ENCODE measurements at regions not wholly inside any gene's neighbourhood (a gene's known extent, or its start where the extent isn't known, plus 50 kb on each side); places are given as distances from the start of the nearest gene placed in this dataset.

DNA sequence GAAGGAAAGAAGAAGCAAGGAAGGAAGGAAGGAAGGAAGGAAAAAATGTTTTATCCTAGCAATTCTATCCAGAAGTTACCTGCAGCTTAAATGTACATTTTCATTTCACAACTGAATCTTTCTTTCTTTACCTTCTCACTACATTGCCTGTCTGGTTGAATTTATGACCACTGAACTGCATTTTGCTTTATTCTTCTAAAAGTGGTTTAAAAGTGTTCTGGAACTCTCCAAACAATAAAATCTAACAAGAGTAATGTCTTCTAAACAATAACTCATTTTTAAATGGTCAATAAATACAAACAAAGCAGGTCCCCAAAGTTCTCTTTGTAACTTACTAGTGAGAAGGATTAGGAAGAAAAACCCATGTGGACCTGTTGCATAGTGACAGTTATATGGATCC, 587.5 kb upstream of the NEGR1 start:
- TF ChIP-seq, protein P1, sequence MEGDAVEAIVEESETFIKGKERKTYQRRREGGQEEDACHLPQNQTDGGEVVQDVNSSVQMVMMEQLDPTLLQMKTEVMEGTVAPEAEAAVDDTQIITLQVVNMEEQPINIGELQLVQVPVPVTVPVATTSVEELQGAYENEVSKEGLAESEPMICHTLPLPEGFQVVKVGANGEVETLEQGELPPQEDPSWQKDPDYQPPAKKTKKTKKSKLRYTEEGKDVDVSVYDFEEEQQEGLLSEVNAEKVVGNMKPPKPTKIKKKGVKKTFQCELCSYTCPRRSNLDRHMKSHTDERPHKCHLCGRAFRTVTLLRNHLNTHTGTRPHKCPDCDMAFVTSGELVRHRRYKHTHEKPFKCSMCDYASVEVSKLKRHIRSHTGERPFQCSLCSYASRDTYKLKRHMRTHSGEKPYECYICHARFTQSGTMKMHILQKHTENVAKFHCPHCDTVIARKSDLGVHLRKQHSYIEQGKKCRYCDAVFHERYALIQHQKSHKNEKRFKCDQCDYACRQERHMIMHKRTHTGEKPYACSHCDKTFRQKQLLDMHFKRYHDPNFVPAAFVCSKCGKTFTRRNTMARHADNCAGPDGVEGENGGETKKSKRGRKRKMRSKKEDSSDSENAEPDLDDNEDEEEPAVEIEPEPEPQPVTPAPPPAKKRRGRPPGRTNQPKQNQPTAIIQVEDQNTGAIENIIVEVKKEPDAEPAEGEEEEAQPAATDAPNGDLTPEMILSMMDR (conservative IDR thresholded peaks at IDR 0.05; ENCODE audit: low read depth in 2 of 2) = no peak
- TF ChIP-seq EZH2 (IDR thresholded peaks at IDR 0.05; ENCODE audit: low read depth, unreplicated experiment) (no peak), POLR2AphosphoS5 (IDR thresholded peaks at IDR 0.05; ENCODE audit: low read depth) (no peak)
- TF ChIP-seq, protein P2, sequence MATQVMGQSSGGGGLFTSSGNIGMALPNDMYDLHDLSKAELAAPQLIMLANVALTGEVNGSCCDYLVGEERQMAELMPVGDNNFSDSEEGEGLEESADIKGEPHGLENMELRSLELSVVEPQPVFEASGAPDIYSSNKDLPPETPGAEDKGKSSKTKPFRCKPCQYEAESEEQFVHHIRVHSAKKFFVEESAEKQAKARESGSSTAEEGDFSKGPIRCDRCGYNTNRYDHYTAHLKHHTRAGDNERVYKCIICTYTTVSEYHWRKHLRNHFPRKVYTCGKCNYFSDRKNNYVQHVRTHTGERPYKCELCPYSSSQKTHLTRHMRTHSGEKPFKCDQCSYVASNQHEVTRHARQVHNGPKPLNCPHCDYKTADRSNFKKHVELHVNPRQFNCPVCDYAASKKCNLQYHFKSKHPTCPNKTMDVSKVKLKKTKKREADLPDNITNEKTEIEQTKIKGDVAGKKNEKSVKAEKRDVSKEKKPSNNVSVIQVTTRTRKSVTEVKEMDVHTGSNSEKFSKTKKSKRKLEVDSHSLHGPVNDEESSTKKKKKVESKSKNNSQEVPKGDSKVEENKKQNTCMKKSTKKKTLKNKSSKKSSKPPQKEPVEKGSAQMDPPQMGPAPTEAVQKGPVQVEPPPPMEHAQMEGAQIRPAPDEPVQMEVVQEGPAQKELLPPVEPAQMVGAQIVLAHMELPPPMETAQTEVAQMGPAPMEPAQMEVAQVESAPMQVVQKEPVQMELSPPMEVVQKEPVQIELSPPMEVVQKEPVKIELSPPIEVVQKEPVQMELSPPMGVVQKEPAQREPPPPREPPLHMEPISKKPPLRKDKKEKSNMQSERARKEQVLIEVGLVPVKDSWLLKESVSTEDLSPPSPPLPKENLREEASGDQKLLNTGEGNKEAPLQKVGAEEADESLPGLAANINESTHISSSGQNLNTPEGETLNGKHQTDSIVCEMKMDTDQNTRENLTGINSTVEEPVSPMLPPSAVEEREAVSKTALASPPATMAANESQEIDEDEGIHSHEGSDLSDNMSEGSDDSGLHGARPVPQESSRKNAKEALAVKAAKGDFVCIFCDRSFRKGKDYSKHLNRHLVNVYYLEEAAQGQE (IDR thresholded peaks at IDR 0.05; ENCODE audit: unreplicated experiment) = no peak
- TF ChIP-seq, protein P3, sequence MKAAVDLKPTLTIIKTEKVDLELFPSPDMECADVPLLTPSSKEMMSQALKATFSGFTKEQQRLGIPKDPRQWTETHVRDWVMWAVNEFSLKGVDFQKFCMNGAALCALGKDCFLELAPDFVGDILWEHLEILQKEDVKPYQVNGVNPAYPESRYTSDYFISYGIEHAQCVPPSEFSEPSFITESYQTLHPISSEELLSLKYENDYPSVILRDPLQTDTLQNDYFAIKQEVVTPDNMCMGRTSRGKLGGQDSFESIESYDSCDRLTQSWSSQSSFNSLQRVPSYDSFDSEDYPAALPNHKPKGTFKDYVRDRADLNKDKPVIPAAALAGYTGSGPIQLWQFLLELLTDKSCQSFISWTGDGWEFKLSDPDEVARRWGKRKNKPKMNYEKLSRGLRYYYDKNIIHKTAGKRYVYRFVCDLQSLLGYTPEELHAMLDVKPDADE (IDR thresholded peaks at IDR 0.05) = no peak

Data from GM23338 (cell line).